Spinal cord (tissue), 9 donors: ENCODE measurements at regions not wholly inside any gene's neighbourhood (a gene's known extent, or its start where the extent isn't known, plus 50 kb on each side); places are given as distances from the start of the nearest gene placed in this dataset.
"Not testable (repeated sequence)": the region's sequence is repeated elsewhere in the genome, so short reads cannot be mapped to it uniquely, and the experiment has no call there.

Experiments used
- DNase-seq, 6 donors: peaks; one replicate each; pipeline versions ENCODE4 v3.0.0 to v3.0.0-alpha.2; 2013 to 2015; ENCODE audit warnings: low spot score in 6 of 6, low read depth in 4 of 6
- H3K27ac ChIP-seq: one replicate; pipeline ENCODE4 v1.5.1; 2013; ENCODE audit warnings: low read depth, low read length, control low read depth
- H3K27me3 ChIP-seq: one replicate; pipeline ENCODE4 v1.6.1; 2013; ENCODE audit warnings: low read length; ENCODE audit not compliant: control insufficient read depth, insufficient read depth
- H3K36me3 ChIP-seq: one replicate; pipeline ENCODE4 v1.6.1; 2013; ENCODE audit warnings: low read length; ENCODE audit not compliant: control insufficient read depth, insufficient read depth
- H3K4me1 ChIP-seq: one replicate; pipeline ENCODE4 v1.6.1; 2013; ENCODE audit warnings: low read length; ENCODE audit not compliant: control insufficient read depth, insufficient read depth
- H3K4me3 ChIP-seq: one replicate; pipeline ENCODE4 v1.5.1; 2013; ENCODE audit warnings: low read depth, low read length, control low read depth
- H3K9me3 ChIP-seq: one replicate; pipeline ENCODE4 v1.6.1; 2013; ENCODE audit warnings: low read length; ENCODE audit not compliant: control insufficient read depth, insufficient read depth
- WGBS: methylation state at CpG from one replicate; pipeline ENCODE4 v1.1.5; 2013; ENCODE audit warnings: missing lambda C conversion rate; ENCODE audit not compliant: insufficient coverage; 5-methylcytosine and 5-hydroxymethylcytosine counted together
- donor health status: healthy.

- not testable (repeated sequence) for H3K4me1 ChIP-seq, H3K27ac ChIP-seq, H3K36me3 ChIP-seq, H3K4me3 ChIP-seq, DNase-seq, H3K27me3 ChIP-seq, H3K9me3 ChIP-seq
- 40% methylated on average over 1 of the region's 2 CpGs for WGBS
Observed at GRCh38 chr15:70511972-70512587, 251.3 kb downstream of the UACA start.

GRCh38 chr15:70510433-70510832 lies 252.9 kb downstream of the UACA start:
- peaks cover 7% of the 10 kb centered on the region for H3K9me3 ChIP-seq
- no peaks in the 10 kb centered on the region for H3K27me3 ChIP-seq
- H3K27ac ChIP-seq = no peak overlapping the region
- H3K36me3 ChIP-seq = no peaks in the 10 kb centered on the region
- 100% methylated on average over 1 of the region's 2 CpGs for WGBS
- DNase-seq = no peak
- H3K4me1 ChIP-seq = peaks cover 6% of the 10 kb centered on the region
- no peak overlapping the region for H3K4me3 ChIP-seq

GRCh38 chr15:70509731-70510143 lies 253.6 kb downstream of the UACA start:
- Histone ChIP-seq H3K9me3 (peaks cover 7% of the 10 kb centered on the region), H3K4me3 (no peak overlapping the region), H3K27me3 (no peaks in the 10 kb centered on the region), H3K4me1 (peaks cover 12% of the 10 kb centered on the region), H3K27ac (no peak overlapping the region), H3K36me3 (no peaks in the 10 kb centered on the region)
- DNase-seq = no peak
- 98% methylated on average over 3 of the region's 4 CpGs for WGBS

- WGBS = 67% methylated on average over 1 of the region's 2 CpGs
- H3K36me3 ChIP-seq = no peaks in the 10 kb centered on the region
Observed at GRCh38 chr15:70509282-70509662, 254.1 kb downstream of the UACA start.

GRCh38 chr15:70508561-70509281 lies 254.6 kb downstream of the UACA start:
- no peaks in the 10 kb centered on the region for H3K36me3 ChIP-seq
- no peak overlapping the region for H3K4me3 ChIP-seq
- DNase-seq = no peak
- peaks cover 23% of the 10 kb centered on the region for H3K4me1 ChIP-seq
- WGBS = 70% methylated on average over 4 of the region's 5 CpGs
- no peak overlapping the region for H3K27ac ChIP-seq
- H3K27me3 ChIP-seq = no peaks in the 10 kb centered on the region
- peaks cover 7% of the 10 kb centered on the region for H3K9me3 ChIP-seq

More at GRCh38 chr15:70509282-70509662, 254.1 kb downstream of the UACA start:
- no peak overlapping the region for H3K27ac ChIP-seq
- no peak for DNase-seq
- no peak overlapping the region for H3K4me3 ChIP-seq
- no peaks in the 10 kb centered on the region for H3K27me3 ChIP-seq
- peaks cover 17% of the 10 kb centered on the region for H3K4me1 ChIP-seq
- peaks cover 7% of the 10 kb centered on the region for H3K9me3 ChIP-seq

GRCh38 chr15:70507772-70508371 lies 255.5 kb downstream of the UACA start:
- H3K27ac ChIP-seq = no peak overlapping the region
- DNase-seq = no peak
- H3K9me3 ChIP-seq = peaks cover 7% of the 10 kb centered on the region
- WGBS = no CpG with 5 or more reads among the region's 1 CpG
- H3K4me1 ChIP-seq = peaks cover 27% of the 10 kb centered on the region
- no peak overlapping the region for H3K4me3 ChIP-seq
- no peaks in the 10 kb centered on the region for H3K36me3 ChIP-seq
- H3K27me3 ChIP-seq = no peaks in the 10 kb centered on the region

- H3K27me3 ChIP-seq = no peaks in the 10 kb centered on the region
Observed at GRCh38 chr15:70505936-70506912, 257.1 kb downstream of the UACA start.

GRCh38 chr15:70505411-70505919 lies 257.9 kb downstream of the UACA start:
- peak in 1 of 6 donors; percentile 49 for DNase-seq
- no peaks in the 10 kb centered on the region for H3K36me3 ChIP-seq
- no peak overlapping the region for H3K27ac ChIP-seq
- peaks cover 27% of the 10 kb centered on the region for H3K4me1 ChIP-seq
- WGBS = 40% methylated on average over 2 of the region's 3 CpGs
- peaks cover 4% of the 10 kb centered on the region for H3K9me3 ChIP-seq
- H3K27me3 ChIP-seq = no peaks in the 10 kb centered on the region
- no peak overlapping the region for H3K4me3 ChIP-seq

More at GRCh38 chr15:70505936-70506912, 257.1 kb downstream of the UACA start:
- Histone ChIP-seq H3K4me3 (no peak overlapping the region), H3K9me3 (peaks cover 5% of the 10 kb centered on the region), H3K4me1 (peaks cover 27% of the 10 kb centered on the region), H3K36me3 (no peaks in the 10 kb centered on the region), H3K27ac (no peak overlapping the region)
- DNase-seq = peak in 2 of 6 donors; percentile 51 to 61
- 48% methylated on average over 3 of the region's 5 CpGs for WGBS

GRCh38 chr15:70504988-70505387 lies 258.4 kb downstream of the UACA start:
- 84% methylated on average over 8 of the region's 12 CpGs for WGBS
- Histone ChIP-seq H3K4me1 (peaks cover 27% of the 10 kb centered on the region), H3K36me3 (no peaks in the 10 kb centered on the region), H3K9me3 (peaks cover 4% of the 10 kb centered on the region), H3K27me3 (no peaks in the 10 kb centered on the region), H3K4me3 (no peak overlapping the region), H3K27ac (no peak overlapping the region)
- no peak for DNase-seq
